GM18867 (cell line): ENCODE measurements at regions not wholly inside any gene's neighbourhood (a gene's known extent, or its start where the extent isn't known, plus 50 kb on each side); places are given as distances from the start of the nearest gene placed in this dataset.

ENCODE experiments used
- ATAC-seq: cut with Tn5 transposase; IDR thresholded peaks from one replicate; pipeline ENCODE4 v1.9.1; 2021; ENCODE audit warnings: mild to moderate bottlenecking, moderate library complexity; ENCODE audit not compliant: unreplicated experiment

GRCh38 chr9:107699231-107699630 lies 209.7 kb upstream of the KLF4 start:
- ATAC-seq = no peak

DNA sequence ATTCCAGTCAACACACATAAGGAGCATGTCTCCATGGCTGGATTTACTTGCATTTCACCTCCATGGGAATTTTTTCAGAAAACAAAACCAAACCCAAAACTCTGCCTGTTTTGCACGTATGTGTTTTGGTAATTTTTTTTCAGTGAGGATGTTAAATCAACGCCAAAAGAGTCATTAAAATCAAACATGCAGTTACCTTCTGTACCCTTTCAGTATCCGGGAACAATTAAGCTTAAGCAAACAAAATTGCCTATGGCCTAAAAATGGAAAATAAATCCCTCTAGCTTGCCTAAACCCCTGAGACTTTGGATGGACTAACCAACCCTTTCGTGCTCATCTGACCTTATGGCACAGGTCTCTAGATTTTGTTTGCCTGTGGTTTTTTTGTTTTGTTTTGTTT lies 209.2 kb upstream of the KLF4 start:
- ATAC-seq = no peak

GRCh38 chr9:107696302-107696701 lies 206.7 kb upstream of the KLF4 start:
- no peak for ATAC-seq

DNA sequence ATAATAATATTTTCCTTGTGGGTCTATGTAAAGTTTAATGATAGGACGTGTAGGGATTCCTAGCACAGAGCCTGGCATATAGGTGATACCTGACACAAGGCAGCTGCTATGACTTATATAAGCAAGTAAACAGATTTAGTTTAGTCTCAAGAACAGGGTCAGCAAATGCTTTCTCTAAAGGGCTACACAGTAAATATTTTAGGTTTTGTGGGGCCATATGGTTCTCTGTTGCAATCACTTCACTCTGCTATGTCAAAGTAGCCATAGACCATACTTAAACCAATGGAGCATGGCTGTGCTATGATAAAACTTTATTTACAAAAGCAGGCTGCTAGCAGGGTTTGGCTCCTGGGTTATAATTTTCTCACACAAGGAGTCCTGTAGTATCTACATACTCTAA lies 204.8 kb upstream of the KLF4 start:
- ATAC-seq = no peak

GRCh38 chr9:107693625-107694326 lies 204.2 kb upstream of the KLF4 start:
- ATAC-seq = no peak

- no peak for ATAC-seq
These were observed 202.1 kb upstream of the KLF4 start for GRCh38 chr9:107691664-107692063.

GRCh38 chr9:107690021-107690420 lies 200.5 kb upstream of the KLF4 start:
- no peak for ATAC-seq

DNA sequence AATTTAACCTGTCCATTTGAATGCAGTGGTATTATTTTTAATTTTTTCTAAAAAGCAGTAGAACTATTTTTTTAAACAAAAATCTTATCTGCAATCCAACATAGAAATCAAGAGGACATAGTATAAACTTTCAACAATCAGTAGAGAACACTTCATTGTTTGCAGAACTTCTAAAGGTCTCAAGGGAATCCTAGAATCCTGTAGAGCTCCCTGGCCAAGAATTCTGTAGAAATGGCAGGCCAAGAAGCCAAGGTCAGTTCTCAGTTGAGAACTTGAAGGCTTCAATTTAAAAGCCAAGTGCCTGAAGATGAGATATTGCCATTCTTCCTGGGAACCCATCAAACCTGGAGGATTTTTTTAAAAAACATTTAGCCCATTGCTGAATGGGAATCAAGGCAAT lies 199.2 kb upstream of the KLF4 start:
- ATAC-seq = no peak

DNA sequence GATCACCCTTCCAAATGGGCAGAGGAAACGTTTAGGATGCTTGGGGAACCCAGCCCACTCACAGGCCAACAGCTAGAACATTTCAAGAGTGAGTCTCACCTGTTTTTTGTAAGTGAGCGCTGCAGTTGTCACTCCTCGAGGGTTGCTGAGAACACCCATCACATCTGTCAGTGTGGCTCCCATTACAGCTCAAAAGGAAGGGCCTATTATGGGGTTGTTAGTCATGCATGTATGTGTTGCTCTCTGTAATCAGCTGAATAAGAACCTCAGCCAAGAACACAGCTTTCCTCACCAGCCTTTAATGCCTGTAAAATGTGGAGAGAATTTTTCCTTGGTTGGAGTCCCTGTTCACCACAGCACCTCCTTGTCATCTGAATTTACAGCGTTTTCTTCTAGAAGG lies 196.3 kb upstream of the KLF4 start:
- ATAC-seq = no peak

DNA sequence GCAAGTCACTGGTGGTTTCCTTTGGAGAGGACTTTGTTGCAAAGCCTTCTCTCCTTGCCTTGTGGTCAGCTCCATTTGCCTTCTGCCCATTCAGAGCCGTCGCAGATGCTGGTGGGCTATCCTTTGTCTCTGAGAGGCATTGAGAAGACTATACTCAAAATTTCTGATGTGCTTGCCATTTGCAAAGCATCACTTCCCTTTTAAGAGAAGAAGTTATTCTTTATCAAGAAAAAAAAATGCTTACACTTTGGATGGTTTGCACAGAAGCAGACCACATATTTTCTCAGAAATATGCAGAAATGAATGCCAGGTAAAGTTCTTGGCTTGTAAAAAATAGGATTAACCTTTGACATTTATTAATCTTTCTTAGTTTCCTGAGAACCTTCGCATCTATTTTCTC lies 195.8 kb upstream of the KLF4 start:
- no peak for ATAC-seq

DNA sequence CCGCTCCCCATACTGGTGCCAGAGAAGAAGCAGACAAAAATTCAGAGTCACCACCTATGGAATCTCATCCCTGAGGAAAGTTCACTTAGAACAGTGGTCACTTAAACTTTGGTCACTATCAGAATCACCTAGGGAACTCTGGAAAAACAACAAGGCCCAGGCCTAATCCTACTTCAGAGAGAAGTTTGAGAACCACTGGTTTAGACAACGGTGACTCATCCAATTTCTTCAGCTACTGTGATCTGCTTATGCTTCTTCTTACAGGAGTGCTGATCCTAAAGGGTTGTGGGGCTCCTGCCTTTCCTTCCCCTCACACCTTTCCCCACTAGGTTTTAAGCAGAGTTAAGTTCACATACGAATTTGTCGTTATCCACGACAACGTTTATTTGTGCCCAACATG lies 194.7 kb upstream of the KLF4 start:
- ATAC-seq = no peak

- no peak for ATAC-seq
These were observed 194.0 kb upstream of the KLF4 start for GRCh38 chr9:107683566-107683965.

- no peak for ATAC-seq
These were observed 192.4 kb upstream of the KLF4 start for GRCh38 chr9:107681988-107682387.

- ATAC-seq = no peak
These were observed 186.0 kb upstream of the KLF4 start for GRCh38 chr9:107675351-107676259.

GRCh38 chr9:107674721-107675277 lies 185.2 kb upstream of the KLF4 start:
- no peak for ATAC-seq

GRCh38 chr9:107673861-107674720 lies 184.5 kb upstream of the KLF4 start:
- ATAC-seq = no peak

DNA sequence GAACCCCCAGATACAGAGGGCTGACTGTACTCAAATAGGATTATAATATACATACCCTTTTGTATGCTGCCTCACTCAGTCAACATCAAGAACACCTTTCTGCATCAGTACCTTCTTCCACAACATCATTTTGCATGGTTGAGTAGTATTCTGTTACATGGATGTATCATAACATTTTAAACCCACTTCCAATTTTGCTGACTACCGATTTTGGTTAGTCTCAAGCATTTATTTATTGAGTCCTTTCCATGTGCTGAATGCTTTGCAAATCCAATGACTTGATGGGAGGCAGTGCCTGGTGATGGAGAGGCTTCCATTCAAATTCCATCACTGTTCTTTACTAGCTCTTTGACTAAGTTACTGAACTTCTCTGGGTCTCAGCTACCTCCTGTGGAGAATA lies 182.0 kb upstream of the KLF4 start:
- no peak for ATAC-seq

GRCh38 chr9:107669422-107669821 lies 179.9 kb upstream of the KLF4 start:
- no peak for ATAC-seq

DNA sequence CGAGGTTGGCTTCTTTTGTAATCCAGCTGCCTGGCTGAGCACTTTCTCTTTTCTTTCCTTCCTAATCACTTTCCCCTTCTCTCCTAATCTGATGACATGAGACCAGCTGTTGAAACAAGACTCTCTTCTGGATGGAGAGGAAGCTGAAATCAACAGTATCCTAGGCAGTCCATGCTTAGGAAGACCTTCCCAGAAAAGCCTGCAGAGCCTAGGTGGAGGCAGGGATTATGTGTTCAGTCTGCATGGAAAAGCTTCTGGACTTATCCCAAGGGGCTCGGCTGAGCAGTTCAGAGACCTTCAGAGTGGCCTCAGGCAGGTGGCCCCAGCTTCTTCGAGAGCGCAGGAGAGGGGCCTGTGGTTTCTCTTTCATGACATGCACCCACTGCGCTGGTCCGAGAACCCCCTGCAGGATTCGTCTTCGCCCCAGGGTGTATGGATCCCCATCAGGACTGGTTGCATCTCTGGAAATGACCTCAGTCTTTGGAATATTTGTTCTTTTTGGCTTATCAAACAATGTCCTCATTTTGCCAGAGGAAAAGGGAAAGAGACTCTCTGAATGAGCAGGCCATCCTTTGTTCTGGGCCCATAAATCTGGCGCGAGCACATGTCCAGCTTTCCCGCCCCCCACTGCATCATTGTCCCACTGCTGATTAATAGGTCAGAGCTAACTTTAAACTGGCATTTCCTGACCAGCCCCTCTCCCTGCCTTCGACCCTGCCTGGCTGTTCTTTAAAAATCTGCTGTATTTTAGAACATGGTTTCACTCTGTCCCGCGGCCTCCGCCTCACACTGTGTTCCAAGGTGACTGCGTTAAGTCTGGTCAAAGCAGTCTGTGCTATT lies 177.9 kb upstream of the KLF4 start:
- ATAC-seq = no peak

- no peak for ATAC-seq
These were observed 175.5 kb upstream of the KLF4 start for GRCh38 chr9:107665057-107665456.
